ENCODE measurements at regions not wholly inside any gene's neighbourhood (a gene's known extent, or its start where the extent isn't known, plus 50 kb on each side); places are given as distances from the start of the nearest gene placed in this dataset.

- TF ChIP-seq CTCF (IDR thresholded peaks at IDR 0.05; ENCODE audit: low read depth, low read length, poor library complexity, severe bottlenecking) = no peak
- no peak for TF ChIP-seq EZH2phosphoT487 (IDR thresholded peaks at IDR 0.05; ENCODE audit: borderline replicate concordance, low read length)
- no peaks in the 10 kb centered on the region for H3K79me2 ChIP-seq (ENCODE audit: control insufficient read depth, low read length)
- H3K27ac ChIP-seq (ENCODE audit: low read depth, low read length) = no peak overlapping the region
- H3K9me3 ChIP-seq (ENCODE audit: control insufficient read depth, insufficient read depth, low read length) = no peaks in the 10 kb centered on the region
- no peaks in the 10 kb centered on the region for H3F3A ChIP-seq (ENCODE audit: control insufficient read depth, insufficient read depth)
- no peak overlapping the region for H3K4me2 ChIP-seq (ENCODE audit: low read length)
- H3K27me3 ChIP-seq (ENCODE audit: control insufficient read depth, low read length) = no peaks in the 10 kb centered on the region
- no peaks in the 10 kb centered on the region for H3K9me2 ChIP-seq (replicated peaks; ENCODE audit: control insufficient read depth, low read length)
- H3K36me3 ChIP-seq (ENCODE audit: control insufficient read depth, low read length) = no peaks in the 10 kb centered on the region
- H4K20me1 ChIP-seq (ENCODE audit: control insufficient read depth, insufficient read depth, low read depth, low read length) = no peaks in the 10 kb centered on the region
- no peaks in the 10 kb centered on the region for H3K4me1 ChIP-seq (ENCODE audit: control insufficient read depth, low read length)
- no peak overlapping the region for H3K4me3 ChIP-seq (ENCODE audit: low read length)
Measured at GRCh38 chr13:64273780-64274179, 2858.1 kb upstream of the PCDH20 start.

GRCh38 chr13:64272681-64273080, 2857.0 kb upstream of the PCDH20 start:
- no peaks in the 10 kb centered on the region for H3K79me2 ChIP-seq (ENCODE audit: control insufficient read depth, low read length)
- no peaks in the 10 kb centered on the region for H3K36me3 ChIP-seq (ENCODE audit: control insufficient read depth, low read length)
- H4K20me1 ChIP-seq (ENCODE audit: control insufficient read depth, insufficient read depth, low read depth, low read length) = no peaks in the 10 kb centered on the region
- no peaks in the 10 kb centered on the region for H3K4me1 ChIP-seq (ENCODE audit: control insufficient read depth, low read length)
- TF ChIP-seq CTCF (IDR thresholded peaks at IDR 0.05; ENCODE audit: low read depth, low read length, poor library complexity, severe bottlenecking) = no peak
- TF ChIP-seq EZH2phosphoT487 (IDR thresholded peaks at IDR 0.05; ENCODE audit: borderline replicate concordance, low read length) = no peak
- H3K27ac ChIP-seq (ENCODE audit: low read depth, low read length) = no peak overlapping the region
- no peaks in the 10 kb centered on the region for H3F3A ChIP-seq (ENCODE audit: control insufficient read depth, insufficient read depth)
- H3K27me3 ChIP-seq (ENCODE audit: control insufficient read depth, low read length) = no peaks in the 10 kb centered on the region
- H3K4me3 ChIP-seq (ENCODE audit: low read length) = no peak overlapping the region
- no peaks in the 10 kb centered on the region for H3K9me3 ChIP-seq (ENCODE audit: control insufficient read depth, insufficient read depth, low read length)
- no peak overlapping the region for H3K4me2 ChIP-seq (ENCODE audit: low read length)
- H3K9me2 ChIP-seq (replicated peaks; ENCODE audit: control insufficient read depth, low read length) = no peaks in the 10 kb centered on the region

GRCh38 chr13:64266024-64266423, 2850.4 kb upstream of the PCDH20 start:
- no peaks in the 10 kb centered on the region for H3F3A ChIP-seq (ENCODE audit: control insufficient read depth, insufficient read depth)
- no peaks in the 10 kb centered on the region for H3K79me2 ChIP-seq (ENCODE audit: control insufficient read depth, low read length)
- no peak overlapping the region for H3K4me2 ChIP-seq (ENCODE audit: low read length)
- TF ChIP-seq CTCF (IDR thresholded peaks at IDR 0.05; ENCODE audit: low read depth, low read length, poor library complexity, severe bottlenecking) (no peak), EZH2phosphoT487 (IDR thresholded peaks at IDR 0.05; ENCODE audit: borderline replicate concordance, low read length) (no peak)
- H3K27ac ChIP-seq (ENCODE audit: low read depth, low read length) = no peak overlapping the region
- no peak overlapping the region for H3K4me3 ChIP-seq (ENCODE audit: low read length)
- H3K9me3 ChIP-seq (ENCODE audit: control insufficient read depth, insufficient read depth, low read length) = no peaks in the 10 kb centered on the region; the same call in 1 of the 2 replicates
- no peaks in the 10 kb centered on the region for H3K9me2 ChIP-seq (replicated peaks; ENCODE audit: control insufficient read depth, low read length)
- no peaks in the 10 kb centered on the region for H3K27me3 ChIP-seq (ENCODE audit: control insufficient read depth, low read length)
- H4K20me1 ChIP-seq (ENCODE audit: control insufficient read depth, insufficient read depth, low read depth, low read length) = no peaks in the 10 kb centered on the region
- no peaks in the 10 kb centered on the region for H3K36me3 ChIP-seq (ENCODE audit: control insufficient read depth, low read length)
- no peaks in the 10 kb centered on the region for H3K4me1 ChIP-seq (ENCODE audit: control insufficient read depth, low read length)

- no peak overlapping the region for H3K27ac ChIP-seq (ENCODE audit: low read depth, low read length)
- no peaks in the 10 kb centered on the region for H3K4me1 ChIP-seq (ENCODE audit: control insufficient read depth, low read length)
- no peaks in the 10 kb centered on the region for H3K27me3 ChIP-seq (ENCODE audit: control insufficient read depth, low read length)
- H4K20me1 ChIP-seq (ENCODE audit: control insufficient read depth, insufficient read depth, low read depth, low read length) = no peaks in the 10 kb centered on the region
- H3K36me3 ChIP-seq (ENCODE audit: control insufficient read depth, low read length) = no peaks in the 10 kb centered on the region
- H3F3A ChIP-seq (ENCODE audit: control insufficient read depth, insufficient read depth) = no peaks in the 10 kb centered on the region
- H3K4me2 ChIP-seq (ENCODE audit: low read length) = no peak overlapping the region
- H3K79me2 ChIP-seq (ENCODE audit: control insufficient read depth, low read length) = no peaks in the 10 kb centered on the region
- H3K4me3 ChIP-seq (ENCODE audit: low read length) = no peak overlapping the region
- no peaks in the 10 kb centered on the region; the same call in 1 of the 2 replicates for H3K9me3 ChIP-seq (ENCODE audit: control insufficient read depth, insufficient read depth, low read length)
- TF ChIP-seq EZH2phosphoT487 (IDR thresholded peaks at IDR 0.05; ENCODE audit: borderline replicate concordance, low read length) = no peak
- TF ChIP-seq CTCF (IDR thresholded peaks at IDR 0.05; ENCODE audit: low read depth, low read length, poor library complexity, severe bottlenecking) = no peak
- H3K9me2 ChIP-seq (replicated peaks; ENCODE audit: control insufficient read depth, low read length) = no peaks in the 10 kb centered on the region
Measured at GRCh38 chr13:64263285-64263684, 2847.6 kb upstream of the PCDH20 start.
